ENCODE measurements at regions not wholly inside any gene's neighbourhood (a gene's known extent, or its start where the extent isn't known, plus 50 kb on each side); places are given as distances from the start of the nearest gene placed in this dataset.

GRCh38 chr19:27738569-27739193 lies 1474.3 kb downstream of the UQCRFS1 start:
- TF ChIP-seq EP300 (IDR thresholded peaks at IDR 0.05), result no peak
- no peak for TF ChIP-seq CTCF (IDR thresholded peaks at IDR 0.05)

Data from sigmoid colon (tissue), 4 donors.